ENCODE measurements at regions not wholly inside any gene's neighbourhood (a gene's known extent, or its start where the extent isn't known, plus 50 kb on each side); places are given as distances from the start of the nearest gene placed in this dataset.

DNA sequence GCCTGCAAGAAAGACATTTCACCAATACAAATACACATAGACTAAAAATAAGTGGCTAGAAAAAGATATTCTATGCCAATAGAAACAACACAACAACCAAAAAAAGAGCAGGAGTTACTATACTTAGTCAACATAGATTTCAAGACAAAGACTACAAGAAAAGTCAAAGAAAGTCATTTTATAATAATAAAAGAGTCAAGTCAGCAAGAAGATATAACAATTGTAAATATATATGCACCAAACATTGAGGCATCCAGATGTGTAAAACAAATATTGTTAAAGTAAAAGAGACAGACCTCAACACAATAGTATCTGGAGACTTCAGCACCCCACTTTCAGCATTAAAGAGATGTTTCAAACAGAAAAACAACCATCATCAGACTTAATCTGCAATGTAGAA, 104.6 kb downstream of the AMY1C start:
- no peak for DNase-seq
- intact Hi-C loops (cut with micrococcal nuclease), result no loop called here
- no peak for ATAC-seq (ENCODE audit: low read depth)
- peaks cover 12% of the 10 kb centered on the region for H3K9me3 Mint-ChIP-seq
- TF ChIP-seq, protein P1, sequence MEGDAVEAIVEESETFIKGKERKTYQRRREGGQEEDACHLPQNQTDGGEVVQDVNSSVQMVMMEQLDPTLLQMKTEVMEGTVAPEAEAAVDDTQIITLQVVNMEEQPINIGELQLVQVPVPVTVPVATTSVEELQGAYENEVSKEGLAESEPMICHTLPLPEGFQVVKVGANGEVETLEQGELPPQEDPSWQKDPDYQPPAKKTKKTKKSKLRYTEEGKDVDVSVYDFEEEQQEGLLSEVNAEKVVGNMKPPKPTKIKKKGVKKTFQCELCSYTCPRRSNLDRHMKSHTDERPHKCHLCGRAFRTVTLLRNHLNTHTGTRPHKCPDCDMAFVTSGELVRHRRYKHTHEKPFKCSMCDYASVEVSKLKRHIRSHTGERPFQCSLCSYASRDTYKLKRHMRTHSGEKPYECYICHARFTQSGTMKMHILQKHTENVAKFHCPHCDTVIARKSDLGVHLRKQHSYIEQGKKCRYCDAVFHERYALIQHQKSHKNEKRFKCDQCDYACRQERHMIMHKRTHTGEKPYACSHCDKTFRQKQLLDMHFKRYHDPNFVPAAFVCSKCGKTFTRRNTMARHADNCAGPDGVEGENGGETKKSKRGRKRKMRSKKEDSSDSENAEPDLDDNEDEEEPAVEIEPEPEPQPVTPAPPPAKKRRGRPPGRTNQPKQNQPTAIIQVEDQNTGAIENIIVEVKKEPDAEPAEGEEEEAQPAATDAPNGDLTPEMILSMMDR (IDR thresholded peaks at IDR 0.05), result no peak
- no peaks in the 10 kb centered on the region for H3K4me1 Mint-ChIP-seq
- POLR2A ChIA-PET, result no interaction called here
- CTCF ChIA-PET, result no interaction called here
- H3K27ac Mint-ChIP-seq, result no peak overlapping the region
- no peaks in the 10 kb centered on the region for H3K27me3 Mint-ChIP-seq
- no peaks in the 10 kb centered on the region for H3K36me3 Mint-ChIP-seq (ENCODE audit: low read depth)
- no peak overlapping the region for H3K4me3 Mint-ChIP-seq

DNA sequence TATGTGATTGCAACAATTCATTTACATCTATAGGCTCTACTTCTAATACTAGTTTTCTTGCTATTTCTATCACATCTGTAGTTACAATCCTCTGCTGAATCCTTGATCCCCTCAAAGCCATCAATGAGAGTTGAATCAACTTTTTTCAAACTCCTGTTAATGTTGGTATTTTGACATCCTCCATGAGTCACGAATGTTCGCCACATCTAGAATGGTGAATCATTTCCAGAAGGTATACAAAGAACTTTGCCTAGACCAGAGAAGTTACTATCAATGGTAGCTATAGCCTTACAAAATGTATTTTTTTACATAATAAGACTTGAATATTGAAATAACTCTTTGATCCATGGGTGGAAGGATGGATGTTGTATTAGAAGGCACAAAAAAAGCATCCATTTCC, 110.0 kb downstream of the AMY1C start:
- ChIA-PET POLR2A (no interaction called here), CTCF (no interaction called here)
- H3K36me3 Mint-ChIP-seq (ENCODE audit: low read depth), result no peaks in the 10 kb centered on the region
- ATAC-seq (ENCODE audit: low read depth), result no peak
- intact Hi-C loops (cut with micrococcal nuclease), result no loop called here
- no peak for DNase-seq
- no peaks in the 10 kb centered on the region for H3K27me3 Mint-ChIP-seq
- no peaks in the 10 kb centered on the region for H3K4me1 Mint-ChIP-seq
- TF ChIP-seq, protein P1 (IDR thresholded peaks at IDR 0.05), result no peak
- peaks cover 7% of the 10 kb centered on the region for H3K9me3 Mint-ChIP-seq
- H3K4me3 Mint-ChIP-seq, result no peak overlapping the region
- H3K27ac Mint-ChIP-seq, result no peak overlapping the region

DNA sequence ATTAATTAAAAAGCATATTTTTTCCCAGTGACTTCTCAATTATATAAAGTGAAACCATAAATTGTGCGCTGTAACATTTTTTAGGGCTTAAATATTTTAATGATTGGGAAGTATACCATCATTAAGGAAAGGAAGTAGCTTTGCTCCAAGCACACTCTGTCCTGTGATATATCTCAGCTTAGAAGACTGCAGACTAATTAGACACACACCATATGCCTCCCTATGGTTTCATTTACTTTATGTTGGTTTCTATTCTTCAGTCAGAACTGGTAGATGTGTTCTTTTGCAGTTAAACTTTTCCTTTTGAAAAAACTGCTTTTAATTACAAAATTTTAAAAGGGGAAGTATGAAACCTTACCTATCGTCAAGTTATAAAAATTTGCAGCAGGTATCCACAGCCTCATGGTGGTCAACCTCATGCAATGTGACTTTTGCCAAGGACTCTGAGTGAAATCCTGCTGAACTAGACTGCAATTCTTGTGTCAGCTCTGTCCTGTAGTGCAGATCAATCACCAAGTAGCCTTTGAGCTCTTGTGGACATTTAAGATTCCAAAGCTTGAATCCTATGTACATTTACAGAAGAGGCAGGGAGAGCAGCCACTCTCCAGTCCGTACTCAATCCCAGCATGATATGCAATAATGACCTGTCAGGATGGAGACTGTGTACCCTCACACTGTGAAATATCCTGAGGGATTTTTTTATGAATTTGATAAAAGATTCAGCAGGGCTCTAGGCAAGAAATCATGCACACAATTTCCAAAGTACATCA, 149.1 kb downstream of the AMY1C start:
- POLR2A ChIA-PET, result no interaction called here
- no peaks in the 10 kb centered on the region for H3K27me3 Mint-ChIP-seq
- no peak for ATAC-seq (ENCODE audit: low read depth)
- H3K4me3 Mint-ChIP-seq, result no peak overlapping the region
- H3K36me3 Mint-ChIP-seq (ENCODE audit: low read depth), result no peaks in the 10 kb centered on the region
- intact Hi-C loops (cut with micrococcal nuclease), result no loop called here
- no peak for DNase-seq
- H3K27ac Mint-ChIP-seq, result no peak overlapping the region
- no peaks in the 10 kb centered on the region for H3K4me1 Mint-ChIP-seq
- CTCF ChIA-PET, result no interaction called here
- TF ChIP-seq, protein P1 (IDR thresholded peaks at IDR 0.05), result no peak
- peaks cover 9% of the 10 kb centered on the region for H3K9me3 Mint-ChIP-seq

DNA sequence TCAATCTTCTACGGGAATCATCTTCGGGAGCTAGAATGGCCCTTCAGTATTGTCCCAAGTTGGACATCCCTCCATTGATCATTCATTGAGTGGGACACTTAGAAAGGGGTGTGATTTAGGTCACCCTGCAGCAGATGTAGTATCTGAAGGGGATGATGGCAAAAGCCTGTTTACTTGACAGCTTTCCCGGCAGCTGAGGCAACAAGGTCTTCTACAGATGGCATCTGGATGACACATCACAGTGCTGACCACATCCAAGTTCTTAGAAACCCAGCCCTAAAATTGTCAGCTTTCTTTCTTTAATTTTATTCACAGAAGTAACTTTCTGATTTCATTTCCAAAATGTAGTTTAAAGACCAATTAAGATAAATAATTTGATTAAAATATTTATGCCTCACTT, 150.3 kb downstream of the AMY1C start:
- no peaks in the 10 kb centered on the region for H3K27me3 Mint-ChIP-seq
- POLR2A ChIA-PET, result no interaction called here
- H3K9me3 Mint-ChIP-seq, result peaks cover 9% of the 10 kb centered on the region
- H3K36me3 Mint-ChIP-seq (ENCODE audit: low read depth), result no peaks in the 10 kb centered on the region
- CTCF ChIA-PET, result no interaction called here
- no peak for ATAC-seq (ENCODE audit: low read depth)
- no peak overlapping the region for H3K27ac Mint-ChIP-seq
- intact Hi-C loops (cut with micrococcal nuclease), result no loop called here
- H3K4me1 Mint-ChIP-seq, result no peaks in the 10 kb centered on the region
- TF ChIP-seq, protein P1 (IDR thresholded peaks at IDR 0.05), result no peak
- DNase-seq, result no peak
- no peak overlapping the region for H3K4me3 Mint-ChIP-seq

DNA sequence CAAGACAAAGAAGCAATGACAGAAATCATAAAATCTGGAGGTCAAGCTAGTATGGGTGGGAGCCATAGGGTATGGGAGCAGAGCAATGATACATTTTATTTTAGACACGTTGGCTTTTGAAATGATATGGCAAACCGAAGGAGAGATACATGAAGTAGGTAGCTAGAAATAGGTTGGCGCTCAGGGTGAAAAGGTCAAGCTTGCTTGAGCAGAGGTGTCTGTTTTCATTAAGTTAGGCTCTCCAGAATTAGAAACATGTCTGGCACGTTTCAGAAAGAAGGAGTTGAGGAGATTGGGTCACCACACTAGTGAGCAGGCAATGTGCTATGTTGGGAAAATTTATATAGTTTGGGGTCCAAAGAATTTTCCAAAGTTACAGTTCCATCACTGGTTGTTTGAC, 151.4 kb downstream of the AMY1C start:
- Mint-ChIP-seq H3K4me1 (no peaks in the 10 kb centered on the region), H3K27ac (no peak overlapping the region), H3K9me3 (peaks cover 9% of the 10 kb centered on the region), H3K36me3 (ENCODE audit: low read depth) (no peaks in the 10 kb centered on the region), H3K4me3 (no peak overlapping the region), H3K27me3 (no peaks in the 10 kb centered on the region)
- no peak for DNase-seq
- TF ChIP-seq, protein P1 (IDR thresholded peaks at IDR 0.05), result no peak
- POLR2A ChIA-PET, result no interaction called here
- intact Hi-C loops (cut with micrococcal nuclease), result no loop called here
- CTCF ChIA-PET, result no interaction called here
- no peak for ATAC-seq (ENCODE audit: low read depth)

Data from activated B cell treated with CpG ODN at 0.5 μM for 24 hours (primary cell).